ENCODE measurements at regions not wholly inside any gene's neighbourhood (a gene's known extent, or its start where the extent isn't known, plus 50 kb on each side); places are given as distances from the start of the nearest gene placed in this dataset.

- POLR2A ChIA-PET, result no interaction called here
- CTCF ChIA-PET, result no interaction called here
These were observed 215.5 kb downstream of the SNX18 start for GRCh38 chr5:54733101-54733500.

GRCh38 chr5:54732108-54732507, 214.5 kb downstream of the SNX18 start:
- CTCF ChIA-PET, result no interaction called here
- POLR2A ChIA-PET, result no interaction called here

- POLR2A ChIA-PET, result no interaction called here
These were observed 211.0 kb downstream of the SNX18 start for GRCh38 chr5:54728588-54728915.

GRCh38 chr5:54727874-54728587, 210.5 kb downstream of the SNX18 start:
- ChIA-PET CTCF (interaction anchor here (0.6 to 0.7 kb wide), 2 partner anchors 16 to 1654 kb away, joined by 3 to 4 read pairs; no protein-coding TSS in a partner anchor), POLR2A (no interaction called here)

More at GRCh38 chr5:54728588-54728915, 211.0 kb downstream of the SNX18 start:
- CTCF ChIA-PET, result interaction anchor here (0.6 to 0.7 kb wide), 2 partner anchors 16 to 1655 kb away, joined by 3 to 4 read pairs; no protein-coding TSS in a partner anchor

GRCh38 chr5:54725391-54726280, 208.1 kb downstream of the SNX18 start:
- ChIA-PET POLR2A (no interaction called here), CTCF (no interaction called here)

- POLR2A ChIA-PET, result no interaction called here
- CTCF ChIA-PET, result interaction anchor here (0.6 kb wide), 1 partner anchor 210 kb away, joined by 3 read pairs; no protein-coding TSS in a partner anchor
These were observed 205.4 kb downstream of the SNX18 start for GRCh38 chr5:54722846-54723433.

- POLR2A ChIA-PET, result no interaction called here
- CTCF ChIA-PET, result interaction anchor here (0.6 to 0.9 kb wide), 2 partner anchors 205 to 209 kb away, joined by 3 read pairs; partner anchors contain the start of gene SNX18
These were observed 204.5 kb downstream of the SNX18 start for GRCh38 chr5:54721951-54722654.

GRCh38 chr5:54721116-54721515, 203.6 kb downstream of the SNX18 start:
- POLR2A ChIA-PET, result no interaction called here
- CTCF ChIA-PET, result no interaction called here

GRCh38 chr5:54720341-54720740, 202.8 kb downstream of the SNX18 start:
- POLR2A ChIA-PET, result no interaction called here
- CTCF ChIA-PET, result no interaction called here

GRCh38 chr5:54719384-54720283, 202.1 kb downstream of the SNX18 start:
- ChIA-PET CTCF (interaction anchor here (0.6 kb wide), 1 partner anchor 408 kb away, joined by 3 read pairs; no protein-coding TSS in a partner anchor), POLR2A (interaction anchor here (1.3 kb wide), 1 partner anchor 109 kb away, joined by 3 read pairs; no protein-coding TSS in a partner anchor)

GRCh38 chr5:54718656-54719055, 201.1 kb downstream of the SNX18 start:
- POLR2A ChIA-PET, result interaction anchor here (1.3 kb wide), 1 partner anchor 108 kb away, joined by 3 read pairs; no protein-coding TSS in a partner anchor
- CTCF ChIA-PET, result interaction anchor here (0.6 to 1.4 kb wide), 2 partner anchors 126 to 230 kb away, joined by 4 to 5 read pairs; no protein-coding TSS in a partner anchor

- CTCF ChIA-PET, result interaction anchor here (1.4 kb wide), 1 partner anchor 127 kb away, joined by 5 read pairs; no protein-coding TSS in a partner anchor
- POLR2A ChIA-PET, result interaction anchor here (1.1 to 1.3 kb wide), 2 partner anchors 76 to 108 kb away, joined by 3 to 4 read pairs; no protein-coding TSS in a partner anchor
These were observed 200.3 kb downstream of the SNX18 start for GRCh38 chr5:54717870-54718269.

- CTCF ChIA-PET, result interaction anchor here (1.4 kb wide), 1 partner anchor 128 kb away, joined by 5 read pairs; no protein-coding TSS in a partner anchor
- POLR2A ChIA-PET, result interaction anchor here (1.1 kb wide), 1 partner anchor 76 kb away, joined by 4 read pairs; no protein-coding TSS in a partner anchor
These were observed 199.9 kb downstream of the SNX18 start for GRCh38 chr5:54717459-54717858.

- CTCF ChIA-PET, result no interaction called here
- POLR2A ChIA-PET, result no interaction called here
These were observed 196.5 kb downstream of the SNX18 start for GRCh38 chr5:54713923-54714581.

- CTCF ChIA-PET, result no interaction called here
- POLR2A ChIA-PET, result no interaction called here
These were observed 191.5 kb downstream of the SNX18 start for GRCh38 chr5:54709096-54709495.

GRCh38 chr5:54707841-54708240, 190.3 kb downstream of the SNX18 start:
- CTCF ChIA-PET, result no interaction called here
- POLR2A ChIA-PET, result no interaction called here

GRCh38 chr5:54705994-54706653, 188.6 kb downstream of the SNX18 start:
- CTCF ChIA-PET, result no interaction called here
- POLR2A ChIA-PET, result no interaction called here
